ENCODE measurements at regions not wholly inside any gene's neighbourhood (a gene's known extent, or its start where the extent isn't known, plus 50 kb on each side); places are given as distances from the start of the nearest gene placed in this dataset.

GRCh38 chr20:20933142-20933958 is 172.8 kb downstream of the LINC00237 start:
- intact Hi-C loops (cut with DNase I; ENCODE audit: low total_unique reads): no loop called here
- Histone ChIP-seq H3K36me3 (no peaks in the 10 kb centered on the region), H3K27me3 (replicated peaks in 1 of 7) (peaks cover 0 to 13% (median 0%) of the 10 kb centered on the region in 7 donors), H3K4me3 (no peak overlapping the region), H3K4me1 (no peaks in the 10 kb centered on the region), H3K27ac (no peak overlapping the region), H3K9me3 (no peaks in the 10 kb centered on the region)
- TF ChIP-seq CTCF (IDR thresholded peaks at IDR 0.05 in 8 of 11, conservative IDR thresholded peaks at IDR 0.05 in 3 of 11): no peak
- no peak for TF ChIP-seq POLR2AphosphoS5 (IDR thresholded peaks at IDR 0.05)
- no peak for TF ChIP-seq POLR2A (IDR thresholded peaks at IDR 0.05)
- 80 to 88% (median 84%) methylated on average over 19 of the region's 19 CpGs for WGBS, 5 donors
- no peak for DNase-seq

GRCh38 chr20:20932156-20932555 is 174.0 kb downstream of the LINC00237 start:
- no peak overlapping the region for H3K27ac ChIP-seq
- peaks cover 0 to 13% (median 0%) of the 10 kb centered on the region in 7 donors for H3K27me3 ChIP-seq (replicated peaks in 1 of 7)
- no peaks in the 10 kb centered on the region for H3K36me3 ChIP-seq
- H3K9me3 ChIP-seq: no peaks in the 10 kb centered on the region
- DNase-seq: no peak
- TF ChIP-seq POLR2AphosphoS5 (IDR thresholded peaks at IDR 0.05) (no peak), POLR2A (IDR thresholded peaks at IDR 0.05) (no peak), CTCF (IDR thresholded peaks at IDR 0.05 in 8 of 11, conservative IDR thresholded peaks at IDR 0.05 in 3 of 11) (no peak)
- no peak overlapping the region for H3K4me3 ChIP-seq
- WGBS, 5 donors: 87 to 93% (median 89%) methylated on average over 5 of the region's 5 CpGs
- intact Hi-C loops (cut with DNase I; ENCODE audit: low total_unique reads): no loop called here
- H3K4me1 ChIP-seq: no peaks in the 10 kb centered on the region

DNA sequence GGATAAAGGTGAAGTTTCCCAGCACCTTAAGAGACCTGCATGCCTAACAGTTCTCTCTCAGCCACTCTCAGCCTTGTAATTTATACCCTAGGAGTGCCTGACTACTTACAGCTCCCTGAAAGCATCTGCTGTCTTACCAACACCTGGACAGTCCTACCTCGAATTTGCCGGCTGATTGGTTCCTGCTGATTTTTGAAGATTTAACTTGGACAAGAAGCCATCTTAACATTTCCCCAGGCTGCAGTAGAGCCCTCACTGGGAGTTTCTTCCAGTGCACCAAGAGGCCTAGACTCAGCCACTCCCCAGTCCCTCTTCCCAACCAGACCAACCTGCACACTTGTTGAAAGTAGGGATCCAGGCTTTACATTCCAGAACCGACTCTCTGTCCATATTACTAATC is 174.5 kb downstream of the LINC00237 start:
- H3K27me3 ChIP-seq (replicated peaks in 1 of 7): peaks cover 0 to 13% (median 0%) of the 10 kb centered on the region in 7 donors
- no peak for DNase-seq
- no peak for TF ChIP-seq POLR2A (IDR thresholded peaks at IDR 0.05)
- TF ChIP-seq POLR2AphosphoS5 (IDR thresholded peaks at IDR 0.05): no peak
- TF ChIP-seq CTCF (IDR thresholded peaks at IDR 0.05 in 8 of 11, conservative IDR thresholded peaks at IDR 0.05 in 3 of 11): no peak
- no peaks in the 10 kb centered on the region for H3K9me3 ChIP-seq
- H3K4me3 ChIP-seq: no peak overlapping the region
- no peaks in the 10 kb centered on the region for H3K4me1 ChIP-seq
- intact Hi-C loops (cut with DNase I; ENCODE audit: low total_unique reads): no loop called here
- no peak overlapping the region for H3K27ac ChIP-seq
- WGBS, 5 donors: 76 to 96% (median 85%) methylated on average over 3 of the region's 3 CpGs
- H3K36me3 ChIP-seq: no peaks in the 10 kb centered on the region

DNA sequence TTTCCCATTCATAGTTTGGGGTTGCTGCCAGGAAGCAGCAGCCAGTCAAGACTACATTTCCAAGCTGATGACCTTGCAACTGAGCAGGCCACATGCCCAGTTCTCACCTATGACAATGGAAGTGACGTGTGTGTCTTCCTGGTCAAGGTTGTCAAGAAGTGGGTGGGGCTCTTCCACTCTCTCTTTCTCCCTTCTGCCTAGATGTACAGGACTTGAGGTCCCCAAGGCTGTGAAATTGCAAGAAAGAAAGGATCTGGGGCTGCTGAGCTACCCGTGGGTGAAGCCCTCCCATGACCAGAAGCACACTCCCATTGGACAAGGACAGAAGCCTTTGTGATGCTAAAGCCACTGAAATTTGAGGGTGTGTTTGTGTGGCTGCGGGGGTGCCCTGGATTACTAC is 175.1 kb downstream of the LINC00237 start:
- Histone ChIP-seq H3K9me3 (no peaks in the 10 kb centered on the region), H3K36me3 (no peaks in the 10 kb centered on the region), H3K27ac (no peak overlapping the region), H3K27me3 (replicated peaks in 1 of 7) (peaks cover 0 to 13% (median 0%) of the 10 kb centered on the region in 7 donors), H3K4me1 (no peaks in the 10 kb centered on the region), H3K4me3 (no peak overlapping the region)
- DNase-seq: no peak
- intact Hi-C loops (cut with DNase I; ENCODE audit: low total_unique reads): no loop called here
- TF ChIP-seq CTCF (IDR thresholded peaks at IDR 0.05 in 8 of 11, conservative IDR thresholded peaks at IDR 0.05 in 3 of 11) (no peak), POLR2AphosphoS5 (IDR thresholded peaks at IDR 0.05) (no peak), POLR2A (IDR thresholded peaks at IDR 0.05) (no peak)
- 55 to 72% (median 62%) methylated on average over 3 of the region's 3 CpGs for WGBS, 5 donors

All from spleen (tissue), 11 donors.